ENCODE measurements at regions not wholly inside any gene's neighbourhood (a gene's known extent, or its start where the extent isn't known, plus 50 kb on each side); places are given as distances from the start of the nearest gene placed in this dataset.

DNA sequence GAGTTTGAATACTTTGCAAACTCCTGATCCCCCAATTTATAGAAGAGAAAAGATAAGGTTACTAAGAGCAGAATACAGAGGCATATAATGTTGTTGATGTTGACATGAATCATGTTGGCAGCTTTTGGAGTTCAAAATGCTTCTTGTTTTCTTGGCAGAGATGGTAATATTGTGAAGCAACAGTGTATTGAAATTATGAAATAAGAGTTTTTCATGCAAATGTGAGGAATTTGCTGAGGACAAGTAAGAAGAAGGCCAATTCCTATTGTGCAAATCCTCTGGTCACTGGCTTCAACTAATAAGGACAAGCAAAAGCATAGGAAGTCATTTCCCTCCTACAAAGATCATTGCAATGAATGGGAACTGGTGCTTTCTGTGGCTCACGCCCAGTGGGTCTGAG, 126.9 kb upstream of the CHL1 start:
- TF ChIP-seq, protein P1, sequence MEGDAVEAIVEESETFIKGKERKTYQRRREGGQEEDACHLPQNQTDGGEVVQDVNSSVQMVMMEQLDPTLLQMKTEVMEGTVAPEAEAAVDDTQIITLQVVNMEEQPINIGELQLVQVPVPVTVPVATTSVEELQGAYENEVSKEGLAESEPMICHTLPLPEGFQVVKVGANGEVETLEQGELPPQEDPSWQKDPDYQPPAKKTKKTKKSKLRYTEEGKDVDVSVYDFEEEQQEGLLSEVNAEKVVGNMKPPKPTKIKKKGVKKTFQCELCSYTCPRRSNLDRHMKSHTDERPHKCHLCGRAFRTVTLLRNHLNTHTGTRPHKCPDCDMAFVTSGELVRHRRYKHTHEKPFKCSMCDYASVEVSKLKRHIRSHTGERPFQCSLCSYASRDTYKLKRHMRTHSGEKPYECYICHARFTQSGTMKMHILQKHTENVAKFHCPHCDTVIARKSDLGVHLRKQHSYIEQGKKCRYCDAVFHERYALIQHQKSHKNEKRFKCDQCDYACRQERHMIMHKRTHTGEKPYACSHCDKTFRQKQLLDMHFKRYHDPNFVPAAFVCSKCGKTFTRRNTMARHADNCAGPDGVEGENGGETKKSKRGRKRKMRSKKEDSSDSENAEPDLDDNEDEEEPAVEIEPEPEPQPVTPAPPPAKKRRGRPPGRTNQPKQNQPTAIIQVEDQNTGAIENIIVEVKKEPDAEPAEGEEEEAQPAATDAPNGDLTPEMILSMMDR (IDR thresholded peaks at IDR 0.05; ENCODE audit: borderline replicate concordance, extremely low read depth, low read length, poor library complexity, severe bottlenecking): no peak
- no peak for TF ChIP-seq EZH2 (IDR thresholded peaks at IDR 0.05; ENCODE audit: borderline replicate concordance, low read depth, low read length, severe bottlenecking)

All from DND-41 (cell line).